SJCRH30 (cell line): ENCODE measurements at regions not wholly inside any gene's neighbourhood (a gene's known extent, or its start where the extent isn't known, plus 50 kb on each side); places are given as distances from the start of the nearest gene placed in this dataset.
A peak's percentile ranks its signal among the peaks of the same experiment; 100 is the strongest.

ENCODE experiments used
- DNase-seq, 2 experiments: peaks; one replicate each; pipeline ENCODE4 v3.0.0-alpha.2; 2015 to 2020
- H3K27ac ChIP-seq: fragments of 250-450 bp; sonication (Bioruptor Pico); 2 replicates; pipeline ENCODE4 v1.5.1; 2020; ENCODE audit warnings: mild to moderate bottlenecking, moderate library complexity
- H3K27me3 ChIP-seq: fragments of 250-450 bp; sonication (Bioruptor Pico); 2 replicates; pipeline ENCODE4 v1.5.1; 2020; ENCODE audit warnings: mild to moderate bottlenecking, moderate library complexity
- H3K36me3 ChIP-seq: fragments of 250-450 bp; sonication (Bioruptor Pico); 2 replicates; pipeline ENCODE4 v1.5.1; 2020; ENCODE audit warnings: mild to moderate bottlenecking, moderate library complexity
- H3K4me1 ChIP-seq: fragments of 250-450 bp; sonication (Bioruptor Pico); 2 replicates; pipeline ENCODE4 v1.5.1; 2020; ENCODE audit warnings: mild to moderate bottlenecking, moderate library complexity
- H3K4me3 ChIP-seq: fragments of 250-450 bp; sonication (Bioruptor Pico); 2 replicates; pipeline ENCODE4 v1.5.1; 2020; ENCODE audit warnings: mild to moderate bottlenecking, moderate library complexity
- H3K9me3 ChIP-seq: fragments of 250-450 bp; sonication (Bioruptor Pico); replicated peaks from 2 replicates; pipeline ENCODE4 v1.5.1; 2020; ENCODE audit warnings: mild to moderate bottlenecking, moderate library complexity

GRCh38 chr20:40542065-40542464 is 147.0 kb downstream of the MAFB start:
- no peak for DNase-seq
- H3K36me3 ChIP-seq: no peaks in the 10 kb centered on the region
- H3K27me3 ChIP-seq: peaks cover 14% of the 10 kb centered on the region
- no peaks in the 10 kb centered on the region for H3K4me1 ChIP-seq
- H3K9me3 ChIP-seq: no peaks in the 10 kb centered on the region
- H3K4me3 ChIP-seq: no peak overlapping the region
- H3K27ac ChIP-seq: no peak overlapping the region

GRCh38 chr20:40540166-40540565 is 148.9 kb downstream of the MAFB start:
- H3K4me1 ChIP-seq: no peaks in the 10 kb centered on the region
- no peaks in the 10 kb centered on the region for H3K36me3 ChIP-seq
- H3K27me3 ChIP-seq: peaks cover 11% of the 10 kb centered on the region
- no peak for DNase-seq
- no peak overlapping the region for H3K4me3 ChIP-seq
- no peaks in the 10 kb centered on the region for H3K9me3 ChIP-seq
- H3K27ac ChIP-seq: no peak overlapping the region

- Histone ChIP-seq H3K4me3 (no peak overlapping the region), H3K9me3 (no peaks in the 10 kb centered on the region), H3K27ac (no peak overlapping the region), H3K4me1 (no peaks in the 10 kb centered on the region), H3K36me3 (no peaks in the 10 kb centered on the region), H3K27me3 (peaks cover 11% of the 10 kb centered on the region)
- no peak for DNase-seq
Observed at GRCh38 chr20:40538131-40538530, 150.9 kb downstream of the MAFB start.

GRCh38 chr20:40536808-40537207 is 152.2 kb downstream of the MAFB start:
- H3K27ac ChIP-seq: no peak overlapping the region
- H3K27me3 ChIP-seq: peaks cover 11% of the 10 kb centered on the region
- no peaks in the 10 kb centered on the region for H3K36me3 ChIP-seq
- H3K4me1 ChIP-seq: no peaks in the 10 kb centered on the region
- H3K4me3 ChIP-seq: no peak overlapping the region
- H3K9me3 ChIP-seq: peaks cover 5% of the 10 kb centered on the region
- no peak for DNase-seq

GRCh38 chr20:40535816-40536215 is 153.2 kb downstream of the MAFB start:
- H3K9me3 ChIP-seq: peaks cover 6% of the 10 kb centered on the region
- no peaks in the 10 kb centered on the region for H3K4me1 ChIP-seq
- no peaks in the 10 kb centered on the region for H3K36me3 ChIP-seq
- no peak for DNase-seq
- H3K4me3 ChIP-seq: no peak overlapping the region
- H3K27ac ChIP-seq: no peak overlapping the region
- H3K27me3 ChIP-seq: peaks cover 8% of the 10 kb centered on the region; the same call in 1 of the 2 replicates

GRCh38 chr20:40532103-40532502 is 156.9 kb downstream of the MAFB start:
- Histone ChIP-seq H3K27me3 (peaks cover 4% of the 10 kb centered on the region; the same call in 1 of the 2 replicates), H3K36me3 (no peaks in the 10 kb centered on the region), H3K4me3 (no peak overlapping the region), H3K4me1 (no peaks in the 10 kb centered on the region), H3K27ac (no peak overlapping the region), H3K9me3 (peaks cover 6% of the 10 kb centered on the region)
- DNase-seq: peak; percentile 12 to 55

GRCh38 chr20:40525351-40525750 is 163.7 kb downstream of the MAFB start:
- no peaks in the 10 kb centered on the region for H3K27me3 ChIP-seq
- DNase-seq: no peak

GRCh38 chr20:40524071-40524470 is 165.0 kb downstream of the MAFB start:
- no peaks in the 10 kb centered on the region for H3K27me3 ChIP-seq
- H3K9me3 ChIP-seq: 0 out of 2 replicates have a peak, but pooled peaks cover 2% of the 10 kb centered on the region
- H3K36me3 ChIP-seq: no peaks in the 10 kb centered on the region
- H3K4me3 ChIP-seq: no peak overlapping the region
- no peak for DNase-seq
- H3K27ac ChIP-seq: no peak overlapping the region
- H3K4me1 ChIP-seq: no peaks in the 10 kb centered on the region

More at GRCh38 chr20:40525351-40525750, 163.7 kb downstream of the MAFB start:
- no peaks in the 10 kb centered on the region for H3K36me3 ChIP-seq
- no peaks in the 10 kb centered on the region for H3K4me1 ChIP-seq
- H3K9me3 ChIP-seq: 0 out of 2 replicates have a peak, but pooled peaks cover 2% of the 10 kb centered on the region
- H3K27ac ChIP-seq: no peak overlapping the region
- H3K4me3 ChIP-seq: no peak overlapping the region

GRCh38 chr20:40522405-40522804 is 166.6 kb downstream of the MAFB start:
- H3K36me3 ChIP-seq: no peaks in the 10 kb centered on the region
- DNase-seq: no peak
- H3K27me3 ChIP-seq: no peaks in the 10 kb centered on the region
- H3K4me1 ChIP-seq: no peaks in the 10 kb centered on the region
- 0 out of 2 replicates have a peak, but pooled peaks cover 2% of the 10 kb centered on the region for H3K9me3 ChIP-seq
- no peak overlapping the region for H3K27ac ChIP-seq
- H3K4me3 ChIP-seq: no peak overlapping the region

GRCh38 chr20:40521962-40522361 is 167.1 kb downstream of the MAFB start:
- H3K36me3 ChIP-seq: no peaks in the 10 kb centered on the region
- DNase-seq: no peak
- H3K9me3 ChIP-seq: peaks cover 2% of the 10 kb centered on the region; the same call in 1 of the 2 replicates
- H3K27me3 ChIP-seq: no peaks in the 10 kb centered on the region
- no peak overlapping the region for H3K27ac ChIP-seq
- H3K4me1 ChIP-seq: no peaks in the 10 kb centered on the region
- H3K4me3 ChIP-seq: no peak overlapping the region

- Histone ChIP-seq H3K36me3 (no peaks in the 10 kb centered on the region), H3K4me3 (no peak overlapping the region), H3K4me1 (no peaks in the 10 kb centered on the region), H3K9me3 (peaks cover 8% of the 10 kb centered on the region; the same call in 1 of the 2 replicates), H3K27ac (no peak overlapping the region), H3K27me3 (no peaks in the 10 kb centered on the region)
- DNase-seq: no peak
Observed at GRCh38 chr20:40519918-40520317, 169.1 kb downstream of the MAFB start.

- H3K4me3 ChIP-seq: no peak overlapping the region
- DNase-seq: no peak
- peaks cover 23% of the 10 kb centered on the region for H3K27me3 ChIP-seq
- peaks cover 5% of the 10 kb centered on the region for H3K9me3 ChIP-seq
- H3K27ac ChIP-seq: no peak overlapping the region
- no peaks in the 10 kb centered on the region for H3K36me3 ChIP-seq
- H3K4me1 ChIP-seq: no peaks in the 10 kb centered on the region
Observed at GRCh38 chr20:40512994-40513393, 176.0 kb downstream of the MAFB start.

- no peaks in the 10 kb centered on the region for H3K36me3 ChIP-seq
- H3K9me3 ChIP-seq: peaks cover 5% of the 10 kb centered on the region
- H3K4me1 ChIP-seq: no peaks in the 10 kb centered on the region
- no peak overlapping the region for H3K27ac ChIP-seq
- H3K27me3 ChIP-seq: peaks cover 23% of the 10 kb centered on the region
- DNase-seq: no peak
- H3K4me3 ChIP-seq: no peak overlapping the region
Observed at GRCh38 chr20:40512591-40512990, 176.4 kb downstream of the MAFB start.

- DNase-seq: no peak
- no peak overlapping the region for H3K4me3 ChIP-seq
- H3K4me1 ChIP-seq: 0 out of 2 replicates have a peak, but pooled peaks cover 3% of the 10 kb centered on the region
Observed at GRCh38 chr20:40511478-40511877, 177.6 kb downstream of the MAFB start.

GRCh38 chr20:40510622-40511021 is 178.4 kb downstream of the MAFB start:
- Histone ChIP-seq H3K4me3 (no peak overlapping the region), H3K27ac (no peak overlapping the region), H3K4me1 (0 out of 2 replicates have a peak, but pooled peaks cover 3% of the 10 kb centered on the region), H3K9me3 (no peaks in the 10 kb centered on the region; the same call in 1 of the 2 replicates), H3K27me3 (peaks cover 23% of the 10 kb centered on the region), H3K36me3 (no peaks in the 10 kb centered on the region)
- no peak for DNase-seq

More at GRCh38 chr20:40511478-40511877, 177.6 kb downstream of the MAFB start:
- Histone ChIP-seq H3K27me3 (peaks cover 23% of the 10 kb centered on the region), H3K9me3 (peaks cover 2% of the 10 kb centered on the region), H3K27ac (no peak overlapping the region), H3K36me3 (no peaks in the 10 kb centered on the region)

GRCh38 chr20:40508821-40509220 is 180.2 kb downstream of the MAFB start:
- Histone ChIP-seq H3K9me3 (no peaks in the 10 kb centered on the region; the same call in 1 of the 2 replicates), H3K4me1 (peaks cover 3% of the 10 kb centered on the region; the same call in 1 of the 2 replicates), H3K27me3 (peaks cover 23% of the 10 kb centered on the region), H3K27ac (no peak overlapping the region), H3K36me3 (no peaks in the 10 kb centered on the region), H3K4me3 (no peak overlapping the region)
- DNase-seq: no peak
